Heart left ventricle (tissue), 16 donors: ENCODE measurements at regions not wholly inside any gene's neighbourhood (a gene's known extent, or its start where the extent isn't known, plus 50 kb on each side); places are given as distances from the start of the nearest gene placed in this dataset.

Source experiments
- ATAC-seq, 4 donors: fragments of 200-7000 bp; cut with Tn5 transposase; one replicate each; pipeline ENCODE4 v1.9.1; 2020 to 2022; ENCODE audit warnings: moderate library complexity in 4 of 4, mild to moderate bottlenecking in 3 of 4, moderate number of reproducible peaks in 1 of 4
- DNase-seq, 5 donors: peaks; one replicate each; pipeline ENCODE4 v3.0.0-alpha.2; 2020
- H3K27ac ChIP-seq, 12 donors: fragments of 200-600 bp; sonication (generic) in 4 of 12; one replicate each; pipeline versions ENCODE4 v1.5.0 to v1.8.0; 2016 to 2022; ENCODE audit warnings: mild to moderate bottlenecking in 2 of 12
- H3K27me3 ChIP-seq, 9 donors: fragments of 200-600 bp; sonication (generic) in 2 of 9; one replicate each; pipeline versions ENCODE4 v1.5.1 to v1.8.0; 2016 to 2022; ENCODE audit warnings: mild to moderate bottlenecking in 3 of 9
- H3K36me3 ChIP-seq, 9 donors: fragments of 200-600 bp; sonication (generic) in 2 of 9; one replicate each; pipeline versions ENCODE4 v1.5.0 to v1.8.0; 2018 to 2022; ENCODE audit warnings: mild to moderate bottlenecking in 2 of 9
- H3K4me1 ChIP-seq, 12 donors: fragments of 200-600 bp; sonication (generic) in 4 of 12; one replicate each; pipeline versions ENCODE4 v1.5.0 to v1.8.0; 2016 to 2022; ENCODE audit warnings: mild to moderate bottlenecking in 3 of 12
- H3K4me3 ChIP-seq, 12 donors: fragments of 200-600 bp; sonication (generic) in 4 of 12; one replicate each; pipeline versions ENCODE4 v1.5.0 to v1.8.0; 2017 to 2022; ENCODE audit warnings: mild to moderate bottlenecking in 9 of 12, moderate library complexity in 4 of 12
- H3K9me3 ChIP-seq, 12 donors: fragments of 200-600 bp; sonication (generic) in 4 of 12; one replicate each; pipeline versions ENCODE4 v1.5.0 to v1.8.0; 2016 to 2022; ENCODE audit warnings: mild to moderate bottlenecking in 1 of 12
- CTCF ChIP-seq, 12 donors: fragments of 200-600 bp; sonication (generic) in 4 of 12; IDR thresholded peaks; one replicate each; pipeline versions ENCODE4 v1.5.0 to v1.8.0; 2018 to 2022; ENCODE audit warnings: antibody characterized with exemption in 12 of 12, mild to moderate bottlenecking in 5 of 12
- POLR2A ChIP-seq, 2 donors: fragments of 450-650 bp; IDR thresholded peaks; one replicate each; pipeline ENCODE4 v1.6.1; 2017; ENCODE audit warnings: antibody characterized with exemption in 2 of 2, mild to moderate bottlenecking in 2 of 2, moderate library complexity in 2 of 2
- WGBS, 4 donors: extraction: QIAGEN DNeasy Blood & Tissue Kit in 2 of 4; methylation state at CpG; one replicate each; pipeline versions ENCODE4 v1.1.5 to v1.1.7; 2013 to 2018; 5-methylcytosine and 5-hydroxymethylcytosine counted together
- intact Hi-C, 10 donors: fragments of 100-400 bp; cut with DNase I; formaldehyde crosslinking; loops; one replicate each; pipeline versions ENCODE4 v1.11.1 to v1.14.2; 2022
- donor health status: ischemic (EF 13 %, LVEDD 7.1; RV severe dilation, severe dysfunction).
- donor health status: healthy with polysubstance abuse.
- donor health status: DM: no; HTN: yes; CAD: no.
- donor health status: DM: no; HTN: no; CAD: no.
- donor health status: ischemic (EF 25% LVEDD 6.9; RV normal size, moderate dysfunction).
- donor health status: ischemic (EF 25% LVEDD 5.7; RV mildly dilated, moderate dysfunction).
- donor health status: healthy.
- donor health status: DM: yes; HTN: yes; CAD: no.
- donor health status: ischemic (EF 35%, LVEDD 5.7; RV mildly dilated, moderate dysfunction).
- donor health status: nonischemic (EF 11% LVEDD 7.7; RV severe dilation, severe dysfunction).
- donor health status: DM: yes; HTN: yes; CAD: no.
- donor health status: PGD.
- donor health status: ischemic (EF 29% LVEDD 5.4; RV normal size, mild dysfunction).
- donor health status: nonischemic (EF 23%, LVEDD 6.1; RV moderate dilation, normal function).

DNA sequence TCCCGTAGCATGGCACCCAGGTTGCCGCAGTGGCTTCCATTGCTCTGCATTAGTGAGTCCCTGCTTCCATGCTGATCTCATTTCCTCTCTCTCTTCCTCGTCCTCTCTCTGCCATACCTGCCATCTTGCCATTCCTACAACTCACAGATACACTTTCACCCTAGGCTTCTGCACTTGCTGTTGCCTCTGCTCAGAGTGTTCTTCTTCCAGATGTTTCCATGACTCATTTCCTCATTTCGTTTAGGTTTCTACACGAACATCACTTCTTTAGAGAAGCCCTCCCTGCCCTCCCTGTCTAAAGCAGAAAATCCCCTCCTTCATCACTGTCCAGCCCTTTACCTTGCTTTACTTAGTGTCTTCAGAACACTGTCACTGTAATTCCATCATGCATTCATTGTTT is 115.2 kb upstream of the WWC1 start:
- H3K27me3 ChIP-seq = no peaks in the 10 kb centered on the region
- H3K4me1 ChIP-seq = peaks cover 0 to 57% (median 19%) of the 10 kb centered on the region in 12 donors
- intact Hi-C loops = no loop called here
- ATAC-seq = no peak
- DNase-seq = no peak
- WGBS, 4 donors = 64 to 79% (median 67%) methylated on average over 5 of the region's 5 CpGs
- no peaks in the 10 kb centered on the region for H3K36me3 ChIP-seq
- TF ChIP-seq POLR2A (IDR thresholded peaks at IDR 0.05) = no peak
- H3K27ac ChIP-seq = peak overlapping the region in 2 of 12 donors; percentile 86
- H3K4me3 ChIP-seq = no peak overlapping the region
- H3K9me3 ChIP-seq = no peaks in the 10 kb centered on the region

GRCh38 chr5:168176941-168177340 is 114.5 kb upstream of the WWC1 start:
- no peak for TF ChIP-seq CTCF (IDR thresholded peaks at IDR 0.05)
- Histone ChIP-seq H3K27ac (peak overlapping the region in 7 of 12 donors; percentile 76 to 86 (median 79)), H3K9me3 (no peaks in the 10 kb centered on the region), H3K36me3 (no peaks in the 10 kb centered on the region), H3K27me3 (no peaks in the 10 kb centered on the region), H3K4me3 (no peak overlapping the region), H3K4me1 (peaks cover 0 to 50% (median 14%) of the 10 kb centered on the region in 12 donors)
- intact Hi-C loops = no loop called here
- ATAC-seq (no peak), DNase-seq (no peak)
- WGBS, 4 donors = 69 to 81% (median 79%) methylated on average over 3 of the region's 3 CpGs

- H3K27ac ChIP-seq = peak overlapping the region; percentile 16 to 86 (median 78)
- WGBS, 4 donors = 24 to 36% (median 30%) methylated on average over 13 to 14 of the region's 14 CpGs
- H3K4me1 ChIP-seq = peaks cover 0 to 40% (median 10%) of the 10 kb centered on the region in 12 donors
- H3K27me3 ChIP-seq = no peaks in the 10 kb centered on the region
- peak in 7 of 12 donors; percentile 9 to 49 (median 14) for TF ChIP-seq CTCF (IDR thresholded peaks at IDR 0.05)
- no peak for TF ChIP-seq POLR2A (IDR thresholded peaks at IDR 0.05)
- no peaks in the 10 kb centered on the region for H3K9me3 ChIP-seq
- intact Hi-C loops = no loop called here
- H3K4me3 ChIP-seq = no peak overlapping the region
- H3K36me3 ChIP-seq = no peaks in the 10 kb centered on the region
- ATAC-seq = peak; percentile 80 to 90 (median 84)
- peak; percentile 35 to 75 (median 57) for DNase-seq
Measured at GRCh38 chr5:168177831-168178450, 113.5 kb upstream of the WWC1 start.

DNA sequence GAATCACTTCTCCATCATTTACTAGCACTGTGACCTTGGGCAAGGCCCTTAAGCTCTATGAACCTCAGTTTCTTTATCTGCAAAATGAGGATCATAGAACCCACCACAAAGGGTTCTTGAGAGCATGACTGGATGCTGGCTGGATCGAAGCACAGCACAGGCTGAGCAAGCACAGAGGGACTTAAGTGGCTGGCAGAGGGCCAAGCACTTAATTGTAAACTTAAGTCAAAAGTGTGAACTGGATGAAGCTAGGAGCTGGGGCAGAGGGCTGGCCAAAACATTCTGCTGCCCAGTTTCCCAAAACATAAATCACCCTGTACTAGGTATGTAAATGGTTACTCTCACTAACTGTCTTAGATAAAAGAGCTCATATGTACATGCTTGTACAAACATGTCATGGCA is 112.3 kb upstream of the WWC1 start:
- DNase-seq (no peak), ATAC-seq (peak in 2 of 4 donors; percentile 4 to 14)
- Histone ChIP-seq H3K36me3 (no peaks in the 10 kb centered on the region), H3K27me3 (no peaks in the 10 kb centered on the region), H3K4me1 (peaks cover 0 to 35% (median 9%) of the 10 kb centered on the region in 12 donors), H3K4me3 (no peak overlapping the region), H3K9me3 (no peaks in the 10 kb centered on the region), H3K27ac (peak overlapping the region in 6 of 12 donors; percentile 39 to 86 (median 83))
- 13 to 32% (median 28%) methylated on average over 1 of the region's 1 CpG for WGBS, 4 donors
- TF ChIP-seq CTCF (IDR thresholded peaks at IDR 0.05) = no peak
- TF ChIP-seq POLR2A (IDR thresholded peaks at IDR 0.05) = no peak
- intact Hi-C loops = no loop called here

- no peaks in the 10 kb centered on the region for H3K36me3 ChIP-seq
- TF ChIP-seq POLR2A (IDR thresholded peaks at IDR 0.05) = no peak
- TF ChIP-seq CTCF (IDR thresholded peaks at IDR 0.05) = no peak
- ATAC-seq = no peak
- H3K4me1 ChIP-seq = peaks cover 0 to 38% (median 10%) of the 10 kb centered on the region in 12 donors
- no peaks in the 10 kb centered on the region for H3K9me3 ChIP-seq
- intact Hi-C loops = no loop called here
- H3K4me3 ChIP-seq = no peak overlapping the region
- WGBS, 4 donors = 83 to 87% (median 84%) methylated on average over 6 of the region's 6 CpGs
- DNase-seq = no peak
- H3K27me3 ChIP-seq = no peaks in the 10 kb centered on the region
- H3K27ac ChIP-seq = no peak overlapping the region
Measured at GRCh38 chr5:168182269-168182668, 109.2 kb upstream of the WWC1 start.
